HL-60 (cell line): ENCODE measurements at regions not wholly inside any gene's neighbourhood (a gene's known extent, or its start where the extent isn't known, plus 50 kb on each side); places are given as distances from the start of the nearest gene placed in this dataset.

Experiments used
- POLR2AphosphoS5 ChIP-seq: IDR thresholded peaks from 2 replicates; pipeline ENCODE4 v1.6.1; 2012; ENCODE audit warnings: low read depth
- TF ChIP-seq, protein P1 (sequence below): IDR thresholded peaks from 2 replicates; pipeline ENCODE4 v1.6.1; 2012; ENCODE audit warnings: low read depth; ENCODE audit not compliant: insufficient replicate concordance
- TF ChIP-seq, protein P2 (sequence below): IDR thresholded peaks from one replicate; pipeline ENCODE4 v1.5.1; 2011; ENCODE audit warnings: low read length, control low read depth, inconsistent platforms; ENCODE audit not compliant: insufficient read depth

DNA sequence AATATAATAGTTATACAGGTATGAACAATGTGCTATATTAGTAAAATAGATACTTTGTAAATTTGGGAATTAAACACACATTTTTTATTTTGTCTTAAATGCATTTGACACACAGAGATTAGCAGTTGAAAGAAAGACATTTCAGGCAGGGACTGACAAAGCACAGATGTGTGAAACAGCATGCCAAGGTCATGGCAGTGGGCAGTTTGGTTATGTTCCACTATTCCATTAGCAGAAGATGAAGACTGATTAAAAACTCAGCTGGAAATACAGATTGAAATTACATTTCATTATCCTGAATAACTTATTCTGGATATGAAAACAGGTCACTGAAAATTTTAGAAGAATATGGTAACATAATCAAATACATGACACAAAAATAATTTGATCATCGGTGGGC, 669.8 kb upstream of the LRFN5 start:
- TF ChIP-seq, protein P1, sequence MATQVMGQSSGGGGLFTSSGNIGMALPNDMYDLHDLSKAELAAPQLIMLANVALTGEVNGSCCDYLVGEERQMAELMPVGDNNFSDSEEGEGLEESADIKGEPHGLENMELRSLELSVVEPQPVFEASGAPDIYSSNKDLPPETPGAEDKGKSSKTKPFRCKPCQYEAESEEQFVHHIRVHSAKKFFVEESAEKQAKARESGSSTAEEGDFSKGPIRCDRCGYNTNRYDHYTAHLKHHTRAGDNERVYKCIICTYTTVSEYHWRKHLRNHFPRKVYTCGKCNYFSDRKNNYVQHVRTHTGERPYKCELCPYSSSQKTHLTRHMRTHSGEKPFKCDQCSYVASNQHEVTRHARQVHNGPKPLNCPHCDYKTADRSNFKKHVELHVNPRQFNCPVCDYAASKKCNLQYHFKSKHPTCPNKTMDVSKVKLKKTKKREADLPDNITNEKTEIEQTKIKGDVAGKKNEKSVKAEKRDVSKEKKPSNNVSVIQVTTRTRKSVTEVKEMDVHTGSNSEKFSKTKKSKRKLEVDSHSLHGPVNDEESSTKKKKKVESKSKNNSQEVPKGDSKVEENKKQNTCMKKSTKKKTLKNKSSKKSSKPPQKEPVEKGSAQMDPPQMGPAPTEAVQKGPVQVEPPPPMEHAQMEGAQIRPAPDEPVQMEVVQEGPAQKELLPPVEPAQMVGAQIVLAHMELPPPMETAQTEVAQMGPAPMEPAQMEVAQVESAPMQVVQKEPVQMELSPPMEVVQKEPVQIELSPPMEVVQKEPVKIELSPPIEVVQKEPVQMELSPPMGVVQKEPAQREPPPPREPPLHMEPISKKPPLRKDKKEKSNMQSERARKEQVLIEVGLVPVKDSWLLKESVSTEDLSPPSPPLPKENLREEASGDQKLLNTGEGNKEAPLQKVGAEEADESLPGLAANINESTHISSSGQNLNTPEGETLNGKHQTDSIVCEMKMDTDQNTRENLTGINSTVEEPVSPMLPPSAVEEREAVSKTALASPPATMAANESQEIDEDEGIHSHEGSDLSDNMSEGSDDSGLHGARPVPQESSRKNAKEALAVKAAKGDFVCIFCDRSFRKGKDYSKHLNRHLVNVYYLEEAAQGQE, result no peak
- TF ChIP-seq, protein P2, sequence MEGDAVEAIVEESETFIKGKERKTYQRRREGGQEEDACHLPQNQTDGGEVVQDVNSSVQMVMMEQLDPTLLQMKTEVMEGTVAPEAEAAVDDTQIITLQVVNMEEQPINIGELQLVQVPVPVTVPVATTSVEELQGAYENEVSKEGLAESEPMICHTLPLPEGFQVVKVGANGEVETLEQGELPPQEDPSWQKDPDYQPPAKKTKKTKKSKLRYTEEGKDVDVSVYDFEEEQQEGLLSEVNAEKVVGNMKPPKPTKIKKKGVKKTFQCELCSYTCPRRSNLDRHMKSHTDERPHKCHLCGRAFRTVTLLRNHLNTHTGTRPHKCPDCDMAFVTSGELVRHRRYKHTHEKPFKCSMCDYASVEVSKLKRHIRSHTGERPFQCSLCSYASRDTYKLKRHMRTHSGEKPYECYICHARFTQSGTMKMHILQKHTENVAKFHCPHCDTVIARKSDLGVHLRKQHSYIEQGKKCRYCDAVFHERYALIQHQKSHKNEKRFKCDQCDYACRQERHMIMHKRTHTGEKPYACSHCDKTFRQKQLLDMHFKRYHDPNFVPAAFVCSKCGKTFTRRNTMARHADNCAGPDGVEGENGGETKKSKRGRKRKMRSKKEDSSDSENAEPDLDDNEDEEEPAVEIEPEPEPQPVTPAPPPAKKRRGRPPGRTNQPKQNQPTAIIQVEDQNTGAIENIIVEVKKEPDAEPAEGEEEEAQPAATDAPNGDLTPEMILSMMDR, result no peak
- TF ChIP-seq POLR2AphosphoS5, result no peak
